ENCODE measurements at regions not wholly inside any gene's neighbourhood (a gene's known extent, or its start where the extent isn't known, plus 50 kb on each side); places are given as distances from the start of the nearest gene placed in this dataset.

DNA sequence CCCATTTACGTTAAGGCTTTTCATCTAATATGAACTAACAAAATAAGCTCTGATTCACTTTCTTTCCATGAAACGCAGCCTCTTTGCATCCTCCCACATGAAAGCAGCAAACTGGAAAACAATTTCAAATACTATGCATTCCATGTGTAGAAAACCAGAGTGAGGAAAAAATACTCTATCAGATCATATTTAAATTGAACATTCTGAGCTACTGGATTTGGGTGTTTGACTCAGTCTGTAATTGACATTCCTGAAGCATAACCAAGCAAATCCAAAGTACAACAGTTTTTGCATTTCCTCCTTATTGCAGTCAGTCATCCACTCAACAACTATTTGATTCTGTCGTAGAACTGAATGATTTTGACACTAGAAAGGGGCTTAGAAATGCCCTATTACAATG is 399.1 kb upstream of the NMUR2 start:
- Mint-ChIP-seq H3K4me3 (no peak overlapping the region), H3K27me3 (ENCODE audit: low read depth, poor library complexity) (no peaks in the 10 kb centered on the region), H3K4me1 (no peaks in the 10 kb centered on the region), H3K27ac (no peak overlapping the region), H3K36me3 (ENCODE audit: low read depth) (no peaks in the 10 kb centered on the region), H3K9me3 (no peaks in the 10 kb centered on the region)
- no peak for DNase-seq
- TF ChIP-seq, protein P1, sequence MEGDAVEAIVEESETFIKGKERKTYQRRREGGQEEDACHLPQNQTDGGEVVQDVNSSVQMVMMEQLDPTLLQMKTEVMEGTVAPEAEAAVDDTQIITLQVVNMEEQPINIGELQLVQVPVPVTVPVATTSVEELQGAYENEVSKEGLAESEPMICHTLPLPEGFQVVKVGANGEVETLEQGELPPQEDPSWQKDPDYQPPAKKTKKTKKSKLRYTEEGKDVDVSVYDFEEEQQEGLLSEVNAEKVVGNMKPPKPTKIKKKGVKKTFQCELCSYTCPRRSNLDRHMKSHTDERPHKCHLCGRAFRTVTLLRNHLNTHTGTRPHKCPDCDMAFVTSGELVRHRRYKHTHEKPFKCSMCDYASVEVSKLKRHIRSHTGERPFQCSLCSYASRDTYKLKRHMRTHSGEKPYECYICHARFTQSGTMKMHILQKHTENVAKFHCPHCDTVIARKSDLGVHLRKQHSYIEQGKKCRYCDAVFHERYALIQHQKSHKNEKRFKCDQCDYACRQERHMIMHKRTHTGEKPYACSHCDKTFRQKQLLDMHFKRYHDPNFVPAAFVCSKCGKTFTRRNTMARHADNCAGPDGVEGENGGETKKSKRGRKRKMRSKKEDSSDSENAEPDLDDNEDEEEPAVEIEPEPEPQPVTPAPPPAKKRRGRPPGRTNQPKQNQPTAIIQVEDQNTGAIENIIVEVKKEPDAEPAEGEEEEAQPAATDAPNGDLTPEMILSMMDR (IDR thresholded peaks at IDR 0.05): no peak

DNA sequence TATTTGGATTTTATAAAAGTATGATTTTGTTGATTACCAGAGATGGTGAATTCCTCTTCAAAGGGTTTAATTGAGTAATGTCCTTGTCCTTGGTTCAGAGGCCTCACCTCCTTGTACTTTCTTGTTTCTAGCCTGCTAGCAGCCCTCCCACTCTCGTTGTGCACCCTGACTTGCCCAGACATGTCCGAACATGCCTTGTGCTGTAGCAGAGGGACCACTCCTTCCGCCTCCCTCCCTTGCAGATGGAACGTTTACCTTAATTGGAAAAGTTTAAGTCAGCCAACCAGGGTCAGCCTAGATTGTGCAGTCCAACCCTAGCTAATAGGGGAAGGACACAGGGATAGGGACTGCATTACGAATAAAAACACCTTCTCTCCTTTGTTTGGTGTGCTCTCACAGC is 406.9 kb upstream of the NMUR2 start:
- no peak overlapping the region for H3K4me3 Mint-ChIP-seq
- DNase-seq: no peak
- TF ChIP-seq, protein P1 (IDR thresholded peaks at IDR 0.05): no peak
- H3K36me3 Mint-ChIP-seq (ENCODE audit: low read depth): peaks cover 4% of the 10 kb centered on the region
- no peaks in the 10 kb centered on the region for H3K27me3 Mint-ChIP-seq (ENCODE audit: low read depth, poor library complexity)
- H3K4me1 Mint-ChIP-seq: peaks cover 4% of the 10 kb centered on the region
- peak overlapping the region; percentile 62 for H3K27ac Mint-ChIP-seq
- H3K9me3 Mint-ChIP-seq: peaks cover 12% of the 10 kb centered on the region

DNA sequence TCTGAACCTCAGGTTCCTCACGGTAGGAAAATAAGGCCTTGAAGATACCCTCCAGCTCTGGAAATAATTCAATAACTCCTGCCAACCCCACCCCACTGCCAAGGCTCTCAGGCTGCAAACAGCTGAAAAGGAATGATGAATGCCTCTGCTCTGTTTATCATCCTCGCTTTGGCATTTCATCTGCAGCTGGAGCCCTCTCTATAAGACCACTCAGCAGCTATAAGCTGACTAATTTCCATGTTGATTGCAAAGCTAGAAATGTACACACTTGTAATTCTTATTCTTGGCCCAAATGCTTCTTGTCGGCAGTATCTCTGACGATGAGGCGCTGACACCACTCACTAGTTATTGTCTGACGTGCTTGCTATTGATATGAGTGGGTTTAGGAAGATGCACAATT is 408.4 kb upstream of the NMUR2 start:
- Mint-ChIP-seq H3K4me1 (peaks cover 4% of the 10 kb centered on the region), H3K27me3 (ENCODE audit: low read depth, poor library complexity) (no peaks in the 10 kb centered on the region), H3K27ac (no peak overlapping the region), H3K9me3 (peaks cover 12% of the 10 kb centered on the region), H3K4me3 (no peak overlapping the region), H3K36me3 (ENCODE audit: low read depth) (peaks cover 4% of the 10 kb centered on the region)
- no peak for DNase-seq
- TF ChIP-seq, protein P1 (IDR thresholded peaks at IDR 0.05): no peak

DNA sequence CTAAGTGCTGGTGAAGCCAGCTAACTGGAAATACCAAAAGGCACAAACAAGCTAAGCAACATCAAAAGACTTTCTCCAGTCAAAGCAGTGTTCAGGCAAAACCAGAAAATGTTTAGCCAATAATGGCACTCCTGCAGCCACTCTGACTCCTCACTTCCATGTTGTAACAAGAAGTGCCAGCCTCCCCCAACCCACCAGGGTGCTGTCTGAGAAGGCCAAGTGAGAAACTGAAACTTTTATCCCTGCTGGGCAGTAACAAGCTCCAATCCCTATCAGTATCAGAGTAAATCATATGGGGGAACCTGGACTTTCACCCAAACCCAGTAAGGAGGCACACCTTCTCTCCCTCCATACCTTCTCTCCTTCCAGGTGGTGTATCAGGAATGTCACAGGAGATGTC is 414.8 kb upstream of the NMUR2 start:
- Mint-ChIP-seq H3K27me3 (ENCODE audit: low read depth, poor library complexity) (no peaks in the 10 kb centered on the region), H3K4me1 (peaks cover 7% of the 10 kb centered on the region), H3K27ac (no peak overlapping the region), H3K9me3 (no peaks in the 10 kb centered on the region), H3K4me3 (no peak overlapping the region), H3K36me3 (ENCODE audit: low read depth) (no peaks in the 10 kb centered on the region)
- DNase-seq: no peak
- TF ChIP-seq, protein P1 (IDR thresholded peaks at IDR 0.05): no peak

DNA sequence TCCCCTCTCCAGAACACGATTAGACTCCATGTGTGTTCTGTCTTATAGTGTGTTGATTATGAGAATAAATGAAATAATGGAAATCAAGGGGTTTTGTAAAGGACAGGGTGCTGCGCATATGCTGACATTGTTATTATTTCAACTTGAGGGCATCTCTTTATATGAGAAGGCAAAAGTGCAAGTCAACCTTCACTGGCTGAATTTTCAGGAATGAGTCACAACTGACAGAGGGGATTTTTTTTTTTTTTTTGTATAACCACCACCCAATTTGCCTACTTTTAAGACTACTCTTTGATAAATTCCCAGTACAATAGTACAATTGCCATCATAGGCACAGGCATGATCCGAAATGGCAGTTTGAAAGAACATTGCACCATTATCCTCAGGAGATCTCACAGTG is 419.2 kb upstream of the NMUR2 start:
- H3K9me3 Mint-ChIP-seq: no peaks in the 10 kb centered on the region
- peaks cover 4% of the 10 kb centered on the region for H3K4me1 Mint-ChIP-seq
- H3K4me3 Mint-ChIP-seq: no peak overlapping the region
- DNase-seq: no peak
- no peaks in the 10 kb centered on the region for H3K27me3 Mint-ChIP-seq (ENCODE audit: low read depth, poor library complexity)
- H3K27ac Mint-ChIP-seq: no peak overlapping the region
- TF ChIP-seq, protein P1 (IDR thresholded peaks at IDR 0.05): no peak
- H3K36me3 Mint-ChIP-seq (ENCODE audit: low read depth): no peaks in the 10 kb centered on the region

DNA sequence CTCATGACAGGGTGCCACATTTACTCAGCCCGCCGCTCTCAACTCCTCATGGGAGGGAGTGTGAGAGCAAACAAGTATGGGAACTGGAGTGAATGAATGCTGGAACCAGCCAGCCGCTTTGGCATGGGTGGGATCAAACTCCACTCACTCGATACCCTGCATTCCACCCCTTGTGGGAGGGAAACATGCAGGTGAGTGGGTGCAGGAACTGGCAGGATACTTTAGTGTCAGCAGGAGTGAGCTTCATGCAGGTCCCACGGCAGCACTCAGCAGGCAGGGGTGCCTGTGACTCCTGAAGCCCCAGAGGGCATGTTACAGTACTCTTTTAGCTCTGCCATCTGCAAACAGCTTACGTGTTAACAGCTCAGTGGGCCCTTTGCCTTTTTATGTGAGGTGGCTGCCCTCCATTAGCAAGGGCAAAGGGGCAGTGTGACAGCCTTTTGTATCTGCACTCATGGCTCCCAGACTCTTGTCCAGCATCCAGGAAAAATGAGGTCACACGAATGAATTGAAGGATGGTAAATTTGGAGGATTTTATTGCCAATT is 433.2 kb upstream of the NMUR2 start:
- H3K9me3 Mint-ChIP-seq: no peaks in the 10 kb centered on the region
- H3K27ac Mint-ChIP-seq: peak overlapping the region; percentile 73
- no peaks in the 10 kb centered on the region for H3K36me3 Mint-ChIP-seq (ENCODE audit: low read depth)
- peak; percentile 6 for DNase-seq
- no peaks in the 10 kb centered on the region for H3K27me3 Mint-ChIP-seq (ENCODE audit: low read depth, poor library complexity)
- TF ChIP-seq, protein P1 (IDR thresholded peaks at IDR 0.05): no peak
- no peak overlapping the region for H3K4me3 Mint-ChIP-seq
- H3K4me1 Mint-ChIP-seq: peaks cover 14% of the 10 kb centered on the region

Data from nephron progenitor cell (in vitro differentiated cells).